Mesodermal cell (in vitro differentiated cells): ENCODE measurements at regions not wholly inside any gene's neighbourhood (a gene's known extent, or its start where the extent isn't known, plus 50 kb on each side); places are given as distances from the start of the nearest gene placed in this dataset.

Source experiments
- H3K27ac ChIP-seq: 2 replicates; pipeline ENCODE4 v1.7.0; 2013; ENCODE audit warnings: mild to moderate bottlenecking, low read depth, low read length, moderate library complexity; ENCODE audit not compliant: severe bottlenecking
- H3K36me3 ChIP-seq: 2 replicates; pipeline ENCODE4 v1.7.1; 2013; ENCODE audit warnings: mild to moderate bottlenecking, low read length, moderate library complexity; ENCODE audit not compliant: control insufficient read depth, insufficient read depth
- H3K4me1 ChIP-seq: one replicate; pipeline ENCODE4 v1.7.1; 2013; ENCODE audit warnings: mild to moderate bottlenecking, low read length; ENCODE audit not compliant: insufficient read depth, control insufficient read depth, poor library complexity, severe bottlenecking
- H3K4me3 ChIP-seq: 2 replicates; pipeline ENCODE4 v1.7.0; 2013; ENCODE audit warnings: low read length, control low read depth, mild to moderate bottlenecking; ENCODE audit not compliant: insufficient read depth, poor library complexity, severe bottlenecking; ENCODE audit errors: extremely low read depth
- H3K9me3 ChIP-seq: 2 replicates; pipeline ENCODE4 v1.7.1; 2013; ENCODE audit warnings: mild to moderate bottlenecking, low read length, moderate library complexity; ENCODE audit not compliant: control insufficient read depth
- WGBS, 2 experiments: methylation state at CpG; one replicate each; pipeline ENCODE4 v1.1.5; 2013; ENCODE audit warnings: missing lambda C conversion rate in 2 of 2; ENCODE audit not compliant: insufficient coverage in 2 of 2; 5-methylcytosine and 5-hydroxymethylcytosine counted together

- 71 to 83% methylated on average over 3 of the region's 3 CpGs for WGBS, 2 experiments
These were observed 596.4 kb downstream of the PCDH18 start for GRCh38 chr4:136935871-136936270.

GRCh38 chr4:136935305-136935704 lies 597.0 kb downstream of the PCDH18 start:
- Histone ChIP-seq H3K9me3 (no peaks in the 10 kb centered on the region), H3K36me3 (no peaks in the 10 kb centered on the region), H3K27ac (no peak overlapping the region), H3K4me3 (no peak overlapping the region), H3K4me1 (no peaks in the 10 kb centered on the region)
- WGBS, 2 experiments: no CpG with 5 or more reads among the region's 1 CpG

More at GRCh38 chr4:136935871-136936270, 596.4 kb downstream of the PCDH18 start:
- H3K4me3 ChIP-seq: no peak overlapping the region
- H3K4me1 ChIP-seq: no peaks in the 10 kb centered on the region
- H3K9me3 ChIP-seq: no peaks in the 10 kb centered on the region
- no peaks in the 10 kb centered on the region for H3K36me3 ChIP-seq
- H3K27ac ChIP-seq: no peak overlapping the region

- no peak overlapping the region for H3K4me3 ChIP-seq
- 100% methylated on average over 1 of the region's 1 CpG; no CpG with 5 or more reads in 1 of the 2 experiments for WGBS, 2 experiments
- H3K9me3 ChIP-seq: no peaks in the 10 kb centered on the region
- H3K4me1 ChIP-seq: no peaks in the 10 kb centered on the region
- no peak overlapping the region for H3K27ac ChIP-seq
- no peaks in the 10 kb centered on the region for H3K36me3 ChIP-seq
These were observed 597.7 kb downstream of the PCDH18 start for GRCh38 chr4:136934601-136935000.

GRCh38 chr4:136931781-136932180 lies 600.5 kb downstream of the PCDH18 start:
- no peaks in the 10 kb centered on the region for H3K4me1 ChIP-seq
- H3K4me3 ChIP-seq: no peak overlapping the region
- no peaks in the 10 kb centered on the region for H3K9me3 ChIP-seq
- H3K36me3 ChIP-seq: no peaks in the 10 kb centered on the region
- H3K27ac ChIP-seq: no peak overlapping the region
- WGBS, 2 experiments: 71% methylated on average over 1 of the region's 2 CpGs; no CpG with 5 or more reads in 1 of the 2 experiments

GRCh38 chr4:136928957-136929411 lies 603.3 kb downstream of the PCDH18 start:
- WGBS, 2 experiments: 94 to 97% methylated on average over 10 to 11 of the region's 16 CpGs
- Histone ChIP-seq H3K36me3 (no peaks in the 10 kb centered on the region), H3K27ac (no peak overlapping the region), H3K4me1 (no peaks in the 10 kb centered on the region), H3K9me3 (no peaks in the 10 kb centered on the region), H3K4me3 (no peak overlapping the region)

- no peaks in the 10 kb centered on the region for H3K36me3 ChIP-seq
- H3K27ac ChIP-seq: no peak overlapping the region
- no peaks in the 10 kb centered on the region for H3K4me1 ChIP-seq
- no peaks in the 10 kb centered on the region for H3K9me3 ChIP-seq
- no peak overlapping the region for H3K4me3 ChIP-seq
These were observed 605.1 kb downstream of the PCDH18 start for GRCh38 chr4:136927172-136927571.

GRCh38 chr4:136925203-136925602 lies 607.1 kb downstream of the PCDH18 start:
- WGBS, 2 experiments: no CpG with 5 or more reads among the region's 1 CpG
- Histone ChIP-seq H3K9me3 (no peaks in the 10 kb centered on the region), H3K4me3 (no peak overlapping the region), H3K27ac (no peak overlapping the region), H3K36me3 (no peaks in the 10 kb centered on the region), H3K4me1 (no peaks in the 10 kb centered on the region)

GRCh38 chr4:136922066-136922465 lies 610.2 kb downstream of the PCDH18 start:
- no peaks in the 10 kb centered on the region for H3K4me1 ChIP-seq
- H3K36me3 ChIP-seq: no peaks in the 10 kb centered on the region
- no peaks in the 10 kb centered on the region for H3K9me3 ChIP-seq
- H3K27ac ChIP-seq: no peak overlapping the region
- no peak overlapping the region for H3K4me3 ChIP-seq

- Histone ChIP-seq H3K4me1 (no peaks in the 10 kb centered on the region), H3K36me3 (no peaks in the 10 kb centered on the region), H3K4me3 (no peak overlapping the region), H3K27ac (no peak overlapping the region), H3K9me3 (no peaks in the 10 kb centered on the region)
- no CpG with 5 or more reads among the region's 1 CpG for WGBS, 2 experiments
These were observed 612.0 kb downstream of the PCDH18 start for GRCh38 chr4:136920092-136920881.

- no peaks in the 10 kb centered on the region for H3K9me3 ChIP-seq
- 87 to 92% methylated on average over 3 to 4 of the region's 4 CpGs for WGBS, 2 experiments
- H3K36me3 ChIP-seq: no peaks in the 10 kb centered on the region
- H3K27ac ChIP-seq: no peak overlapping the region
- no peaks in the 10 kb centered on the region for H3K4me1 ChIP-seq
- no peak overlapping the region for H3K4me3 ChIP-seq
These were observed 613.5 kb downstream of the PCDH18 start for GRCh38 chr4:136918772-136919171.

GRCh38 chr4:136917312-136918110 lies 614.8 kb downstream of the PCDH18 start:
- H3K4me1 ChIP-seq: no peaks in the 10 kb centered on the region
- no peaks in the 10 kb centered on the region for H3K9me3 ChIP-seq
- 69 to 85% methylated on average over 4 of the region's 5 CpGs for WGBS, 2 experiments
- H3K36me3 ChIP-seq: no peaks in the 10 kb centered on the region
- H3K4me3 ChIP-seq: no peak overlapping the region
- H3K27ac ChIP-seq: no peak overlapping the region
